Esophagus muscularis mucosa (tissue), 4 donors: ENCODE measurements at regions not wholly inside any gene's neighbourhood (a gene's known extent, or its start where the extent isn't known, plus 50 kb on each side); places are given as distances from the start of the nearest gene placed in this dataset.

Experiments
- EP300 ChIP-seq: sonication (generic); formaldehyde crosslinking; IDR thresholded peaks from one replicate; pipeline ENCODE4 v1.6.1; 2017; ENCODE audit warnings: antibody characterized with exemption
- POLR2A ChIP-seq: fragments of 450-650 bp; IDR thresholded peaks from one replicate; pipeline ENCODE4 v1.6.1; 2017; ENCODE audit warnings: antibody characterized with exemption, moderate library complexity, mild to moderate bottlenecking, low read depth
- POLR2AphosphoS5 ChIP-seq, 2 donors: sonication (generic); formaldehyde crosslinking; IDR thresholded peaks; one replicate each; pipeline ENCODE4 v1.6.1; 2017; ENCODE audit warnings: antibody characterized with exemption in 2 of 2
- TF ChIP-seq, protein P1 (sequence below), 3 experiments: fragments of 200-600 bp in 2 of 3; fragments of 450-650 bp in 1 of 3; sonication (generic) in 2 of 3; IDR thresholded peaks; one replicate each; pipeline ENCODE4 v1.5.1; 2017 to 2019; ENCODE audit warnings: antibody characterized with exemption in 3 of 3, mild to moderate bottlenecking in 2 of 3, moderate library complexity in 1 of 3

DNA sequence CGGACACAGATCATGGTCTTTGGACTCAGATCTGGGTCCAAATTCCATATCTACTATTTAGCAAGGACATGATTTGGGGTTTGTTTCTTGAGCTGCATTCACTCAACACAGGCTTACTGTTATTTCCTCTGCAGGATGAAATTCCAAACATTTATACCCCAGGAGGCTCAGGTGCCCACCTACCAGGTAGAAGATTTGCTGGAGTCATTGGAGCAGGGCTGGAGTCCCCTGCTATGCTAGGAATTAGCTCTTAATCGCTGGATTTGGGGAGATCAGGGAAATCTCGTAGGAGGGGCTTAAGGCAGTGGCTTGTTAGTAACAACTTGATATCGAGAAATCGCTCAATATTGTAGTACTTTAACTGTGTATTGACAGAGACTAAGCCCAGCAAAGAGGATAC, 193.0 kb downstream of the IL20RB start:
- TF ChIP-seq, protein P1, sequence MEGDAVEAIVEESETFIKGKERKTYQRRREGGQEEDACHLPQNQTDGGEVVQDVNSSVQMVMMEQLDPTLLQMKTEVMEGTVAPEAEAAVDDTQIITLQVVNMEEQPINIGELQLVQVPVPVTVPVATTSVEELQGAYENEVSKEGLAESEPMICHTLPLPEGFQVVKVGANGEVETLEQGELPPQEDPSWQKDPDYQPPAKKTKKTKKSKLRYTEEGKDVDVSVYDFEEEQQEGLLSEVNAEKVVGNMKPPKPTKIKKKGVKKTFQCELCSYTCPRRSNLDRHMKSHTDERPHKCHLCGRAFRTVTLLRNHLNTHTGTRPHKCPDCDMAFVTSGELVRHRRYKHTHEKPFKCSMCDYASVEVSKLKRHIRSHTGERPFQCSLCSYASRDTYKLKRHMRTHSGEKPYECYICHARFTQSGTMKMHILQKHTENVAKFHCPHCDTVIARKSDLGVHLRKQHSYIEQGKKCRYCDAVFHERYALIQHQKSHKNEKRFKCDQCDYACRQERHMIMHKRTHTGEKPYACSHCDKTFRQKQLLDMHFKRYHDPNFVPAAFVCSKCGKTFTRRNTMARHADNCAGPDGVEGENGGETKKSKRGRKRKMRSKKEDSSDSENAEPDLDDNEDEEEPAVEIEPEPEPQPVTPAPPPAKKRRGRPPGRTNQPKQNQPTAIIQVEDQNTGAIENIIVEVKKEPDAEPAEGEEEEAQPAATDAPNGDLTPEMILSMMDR (IDR thresholded peaks at IDR 0.05) = no peak
- no peak for TF ChIP-seq EP300
- TF ChIP-seq POLR2A = no peak
- no peak for TF ChIP-seq POLR2AphosphoS5 (IDR thresholded peaks at IDR 0.05)
